ENCODE measurements at regions not wholly inside any gene's neighbourhood (a gene's known extent, or its start where the extent isn't known, plus 50 kb on each side); places are given as distances from the start of the nearest gene placed in this dataset.

DNA sequence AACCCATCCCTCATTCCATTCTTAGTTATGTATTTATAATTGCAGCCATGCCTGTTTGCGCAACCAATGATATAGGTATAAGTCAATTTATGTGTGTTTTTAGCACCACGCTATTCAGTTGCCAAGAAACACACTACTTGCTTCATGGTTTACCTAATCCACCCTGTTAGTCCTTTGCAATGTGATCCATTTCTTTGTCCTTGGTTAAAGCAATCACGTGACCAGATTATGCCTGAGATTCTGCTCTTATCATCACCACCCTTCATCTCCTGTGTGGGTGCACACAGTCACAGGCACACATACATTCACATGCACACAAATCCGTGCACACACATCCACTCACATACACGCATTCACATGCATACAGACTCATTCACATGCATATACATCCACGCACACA is 52.3 kb upstream of the KCNA5 start:
- Histone ChIP-seq H3K27ac (ENCODE audit: low read depth, low read length) (no peak overlapping the region), H3K4me1 (ENCODE audit: control insufficient read depth in 3 of 3, insufficient read depth in 3 of 3, low read length in 3 of 3) (peaks cover 0 to 9% (median under 1%) of the 10 kb centered on the region in 3 donors), H3K36me3 (ENCODE audit: control insufficient read depth in 3 of 3, insufficient read depth in 3 of 3, low read length in 3 of 3) (no peaks in the 10 kb centered on the region), H3K27me3 (ENCODE audit: control insufficient read depth in 3 of 3, insufficient read depth in 3 of 3, low read length in 3 of 3) (peaks cover 9 to 26% (median 18%) of the 10 kb centered on the region in 3 donors), H3K4me3 (ENCODE audit: low read length in 3 of 3) (no peak overlapping the region), H3K9me3 (ENCODE audit: control insufficient read depth in 3 of 3, low read length in 3 of 3) (no peaks in the 10 kb centered on the region), H3K9ac (ENCODE audit: low read depth in 1 of 3, low read length in 3 of 3) (no peak overlapping the region)

DNA sequence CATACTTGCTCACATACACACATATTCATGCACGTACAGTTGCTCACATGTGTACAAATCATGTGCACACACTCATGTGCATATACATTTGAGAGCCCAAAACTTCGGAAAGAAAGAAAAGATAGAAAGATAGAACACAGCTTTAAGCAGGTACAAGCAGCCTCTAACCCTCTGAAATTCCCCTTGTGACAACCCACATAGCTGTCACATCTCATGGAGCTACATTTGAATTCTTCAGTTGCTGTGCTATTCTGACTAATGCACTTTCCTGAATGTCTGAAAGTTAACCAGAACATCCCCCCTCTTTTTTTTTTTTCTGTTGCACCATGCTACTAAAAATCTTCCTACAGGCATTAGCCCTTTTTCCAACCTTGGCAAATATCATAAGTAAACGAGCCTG is 51.9 kb upstream of the KCNA5 start:
- Histone ChIP-seq H3K27me3 (ENCODE audit: control insufficient read depth in 3 of 3, insufficient read depth in 3 of 3, low read length in 3 of 3) (peaks cover 7 to 25% (median 18%) of the 10 kb centered on the region in 3 donors), H3K4me3 (ENCODE audit: low read length in 3 of 3) (no peak overlapping the region)

DNA sequence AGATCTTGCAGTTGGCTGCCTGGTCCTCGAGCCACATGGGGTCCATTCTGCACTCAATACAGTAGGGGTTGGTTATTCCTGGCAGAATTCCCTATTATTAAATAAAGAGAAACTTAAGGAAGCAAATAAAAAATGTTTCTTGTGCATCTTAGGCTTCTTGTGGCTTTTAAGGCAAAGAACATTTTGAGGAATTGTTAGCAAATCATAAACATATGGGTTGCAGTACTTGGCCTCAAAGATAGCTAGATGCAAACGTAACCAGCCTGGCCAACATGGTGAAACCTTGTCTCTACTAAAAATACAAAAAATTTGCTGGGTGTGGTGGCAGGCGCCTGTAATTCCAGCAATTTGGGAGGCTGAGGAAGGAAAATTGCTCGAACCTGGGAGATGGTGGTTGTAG is 50.8 kb upstream of the KCNA5 start:
- Histone ChIP-seq H3K27me3 (ENCODE audit: control insufficient read depth in 3 of 3, insufficient read depth in 3 of 3, low read length in 3 of 3) (peaks cover 3 to 20% (median 11%) of the 10 kb centered on the region in 3 donors), H3K36me3 (ENCODE audit: control insufficient read depth in 3 of 3, insufficient read depth in 3 of 3, low read length in 3 of 3) (no peaks in the 10 kb centered on the region), H3K27ac (ENCODE audit: low read depth, low read length) (no peak overlapping the region), H3K9ac (ENCODE audit: low read depth in 1 of 3, low read length in 3 of 3) (no peak overlapping the region), H3K9me3 (ENCODE audit: control insufficient read depth in 3 of 3, low read length in 3 of 3) (no peaks in the 10 kb centered on the region), H3K4me1 (ENCODE audit: control insufficient read depth in 3 of 3, insufficient read depth in 3 of 3, low read length in 3 of 3) (peaks cover 6 to 19% (median 15%) of the 10 kb centered on the region in 3 donors), H3K4me3 (ENCODE audit: low read length in 3 of 3) (no peak overlapping the region)

More for the DNA sequence above, 51.9 kb upstream of the KCNA5 start:
- H3K27ac ChIP-seq (ENCODE audit: low read depth, low read length) = no peak overlapping the region
- peaks cover 0 to 9% (median 5%) of the 10 kb centered on the region in 3 donors for H3K4me1 ChIP-seq (ENCODE audit: control insufficient read depth in 3 of 3, insufficient read depth in 3 of 3, low read length in 3 of 3)
- H3K36me3 ChIP-seq (ENCODE audit: control insufficient read depth in 3 of 3, insufficient read depth in 3 of 3, low read length in 3 of 3) = no peaks in the 10 kb centered on the region
- H3K9me3 ChIP-seq (ENCODE audit: control insufficient read depth in 3 of 3, low read length in 3 of 3) = no peaks in the 10 kb centered on the region
- H3K9ac ChIP-seq (ENCODE audit: low read depth in 1 of 3, low read length in 3 of 3) = no peak overlapping the region
